Mucosa of rectum (tissue), 2 donors: ENCODE measurements at regions not wholly inside any gene's neighbourhood (a gene's known extent, or its start where the extent isn't known, plus 50 kb on each side); places are given as distances from the start of the nearest gene placed in this dataset.
"Not testable (repeated sequence)": the region's sequence is repeated elsewhere in the genome, so short reads cannot be mapped to it uniquely, and the experiment has no call there.

Source experiments
- H3K27ac ChIP-seq, 2 donors: one replicate each; pipeline ENCODE4 v1.7.0; 2013; ENCODE audit warnings: inconsistent platforms in 2 of 2, low read depth in 2 of 2, low read length in 2 of 2
- H3K27me3 ChIP-seq, 2 donors: one replicate each; pipeline ENCODE4 v1.7.0; 2013; ENCODE audit warnings: low read length in 2 of 2; ENCODE audit not compliant: control insufficient read depth in 2 of 2, insufficient read depth in 2 of 2
- H3K36me3 ChIP-seq, 2 donors: one replicate each; pipeline ENCODE4 v1.7.0; 2013; ENCODE audit warnings: low read length in 2 of 2; ENCODE audit not compliant: control insufficient read depth in 2 of 2, insufficient read depth in 2 of 2
- H3K4me1 ChIP-seq, 2 donors: one replicate each; pipeline ENCODE4 v1.7.0; 2013; ENCODE audit warnings: low read length in 2 of 2, mild to moderate bottlenecking in 1 of 2; ENCODE audit not compliant: control insufficient read depth in 2 of 2, insufficient read depth in 2 of 2
- H3K4me3 ChIP-seq, 2 donors: one replicate each; pipeline ENCODE4 v1.7.0; 2013; ENCODE audit warnings: low read length in 2 of 2
- H3K9ac ChIP-seq, 2 donors: one replicate each; pipeline ENCODE4 v1.7.0; 2013; ENCODE audit warnings: low read length in 2 of 2, low read depth in 1 of 2, mild to moderate bottlenecking in 1 of 2
- H3K9me3 ChIP-seq, 2 donors: one replicate each; pipeline ENCODE4 v1.7.0; 2013; ENCODE audit warnings: low read length in 2 of 2; ENCODE audit not compliant: control insufficient read depth in 2 of 2
- donor health status: healthy.
- donor health status: Normal muscosa, but diverticular disease.

DNA sequence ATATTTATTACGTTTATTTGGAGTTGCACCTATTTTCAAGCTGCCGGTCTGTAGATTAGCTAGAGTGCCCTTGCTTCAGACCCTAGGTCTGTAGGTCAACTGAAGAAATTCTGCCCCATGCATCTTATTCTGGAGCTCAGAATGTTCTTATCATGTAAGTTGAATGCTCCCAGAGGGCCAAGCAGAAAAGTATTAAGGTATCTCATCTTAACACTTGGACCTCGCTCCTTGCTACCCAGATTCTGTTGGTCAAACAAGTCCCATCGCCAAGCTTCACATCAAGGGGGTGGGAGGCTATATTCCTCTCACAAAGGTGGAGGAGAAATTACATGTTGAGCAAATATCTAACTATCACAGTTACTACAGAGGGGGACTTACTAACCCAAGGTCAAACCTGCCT lies 187.7 kb downstream of the C1orf94 start:
- H3K9me3 ChIP-seq: peaks cover 0 to 2% of the 10 kb centered on the region in 2 donors
- no peak overlapping the region for H3K9ac ChIP-seq
- H3K4me1 ChIP-seq: no peaks in the 10 kb centered on the region
- no peaks in the 10 kb centered on the region for H3K27me3 ChIP-seq
- no peak overlapping the region for H3K4me3 ChIP-seq
- H3K36me3 ChIP-seq: no peaks in the 10 kb centered on the region
- H3K27ac ChIP-seq: no peak overlapping the region

- Histone ChIP-seq H3K27ac (no peak overlapping the region), H3K4me3 (no peak overlapping the region), H3K27me3 (no peaks in the 10 kb centered on the region), H3K9ac (no peak overlapping the region), H3K36me3 (no peaks in the 10 kb centered on the region), H3K9me3 (peaks cover 0 to 2% of the 10 kb centered on the region in 2 donors), H3K4me1 (no peaks in the 10 kb centered on the region)
Measured at GRCh38 chr1:34365295-34365694, 188.6 kb downstream of the C1orf94 start.

DNA sequence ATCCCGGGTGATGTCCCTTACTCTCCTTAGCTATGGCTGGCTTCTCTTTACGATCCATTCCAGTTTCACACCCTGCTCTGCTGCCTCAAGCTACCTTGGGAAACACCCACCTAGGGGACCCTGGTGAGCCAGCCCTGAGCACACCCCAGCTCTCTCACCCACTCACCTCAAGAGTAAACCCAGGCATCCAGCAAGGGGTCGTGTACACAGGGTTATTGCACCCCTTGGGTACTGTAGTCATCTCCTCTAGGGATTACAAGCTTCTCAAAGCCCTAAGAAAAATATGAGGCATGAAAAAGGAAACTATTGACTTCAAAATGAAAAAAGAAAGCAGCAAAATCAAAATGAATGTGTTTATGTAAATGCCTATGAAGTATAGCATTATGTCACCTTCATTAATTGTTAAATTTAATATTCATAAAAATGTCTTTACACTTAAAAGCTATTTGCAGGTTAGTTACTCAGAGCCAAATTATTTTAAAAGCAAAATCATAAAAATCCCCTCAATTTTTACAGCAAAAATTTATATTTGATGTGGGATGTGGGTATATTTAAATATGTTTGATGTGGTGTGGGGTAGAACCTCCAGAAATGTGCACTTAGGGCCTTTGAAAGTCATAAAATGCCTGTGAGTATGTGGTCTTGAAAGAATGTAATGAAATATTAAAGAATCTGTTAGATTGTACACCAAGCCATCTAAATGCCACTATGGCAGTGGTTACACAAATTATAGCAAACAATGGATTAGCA lies 190.3 kb downstream of the C1orf94 start:
- peaks cover 0 to 2% of the 10 kb centered on the region in 2 donors for H3K9me3 ChIP-seq
- H3K27ac ChIP-seq: no peak overlapping the region
- H3K27me3 ChIP-seq: peaks cover 0 to 2% of the 10 kb centered on the region in 2 donors
- no peaks in the 10 kb centered on the region for H3K4me1 ChIP-seq
- H3K36me3 ChIP-seq: no peaks in the 10 kb centered on the region
- H3K9ac ChIP-seq: no peak overlapping the region
- H3K4me3 ChIP-seq: no peak overlapping the region

DNA sequence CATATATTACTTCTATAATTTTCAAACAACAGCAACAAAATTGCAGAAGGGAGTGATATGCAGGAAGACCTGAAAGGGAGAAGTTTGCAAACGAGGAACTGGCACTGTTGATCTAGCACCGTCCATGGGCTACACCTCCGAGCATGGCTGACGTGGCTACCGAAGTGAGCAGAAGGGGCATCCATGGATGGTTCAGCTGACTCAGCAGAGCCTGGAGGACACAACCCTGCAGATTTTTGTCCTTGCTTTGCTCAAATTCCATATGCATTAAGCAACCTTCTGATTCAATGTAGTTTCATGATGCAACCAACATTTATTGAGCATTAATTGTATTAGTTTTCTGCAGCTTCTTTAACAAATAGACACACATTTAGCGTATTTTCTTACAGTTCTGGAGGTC lies 191.2 kb downstream of the C1orf94 start:
- H3K4me3 ChIP-seq: no peak overlapping the region
- H3K9me3 ChIP-seq: peaks cover 0 to under 1% of the 10 kb centered on the region in 2 donors
- no peaks in the 10 kb centered on the region for H3K4me1 ChIP-seq
- no peaks in the 10 kb centered on the region for H3K36me3 ChIP-seq
- peaks cover 0 to 2% of the 10 kb centered on the region in 2 donors for H3K27me3 ChIP-seq
- no peak overlapping the region for H3K27ac ChIP-seq
- no peak overlapping the region for H3K9ac ChIP-seq

- no peak overlapping the region for H3K27ac ChIP-seq
- peaks cover 0 to 2% of the 10 kb centered on the region in 2 donors for H3K27me3 ChIP-seq
- H3K4me1 ChIP-seq: no peaks in the 10 kb centered on the region
- no peaks in the 10 kb centered on the region for H3K9me3 ChIP-seq
- no peak overlapping the region for H3K9ac ChIP-seq
- H3K36me3 ChIP-seq: no peaks in the 10 kb centered on the region
- H3K4me3 ChIP-seq: no peak overlapping the region
Measured at GRCh38 chr1:34369701-34370455, 193.2 kb downstream of the C1orf94 start.

DNA sequence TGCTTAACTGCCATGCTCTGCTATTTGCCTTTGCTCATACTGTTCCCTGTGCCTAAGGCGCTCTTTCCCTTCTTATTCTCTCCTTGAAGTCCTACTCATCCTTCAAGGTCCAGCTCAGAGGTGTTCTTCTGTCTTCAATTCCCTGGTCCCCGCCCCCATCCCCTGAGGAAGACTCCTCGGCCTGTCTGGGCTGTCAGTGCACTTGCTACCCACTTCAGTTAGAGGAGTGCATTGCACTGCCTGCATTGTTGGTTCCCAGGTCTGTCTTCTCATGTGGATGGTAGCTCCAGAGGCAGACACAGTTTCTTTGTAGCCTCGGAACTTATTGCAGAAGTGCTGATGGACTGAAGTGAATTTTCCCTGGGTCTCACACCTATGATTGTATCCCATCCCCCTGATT lies 194.0 kb downstream of the C1orf94 start:
- no peaks in the 10 kb centered on the region for H3K4me1 ChIP-seq
- H3K9ac ChIP-seq: no peak overlapping the region
- H3K36me3 ChIP-seq: no peaks in the 10 kb centered on the region
- no peaks in the 10 kb centered on the region for H3K9me3 ChIP-seq
- H3K27ac ChIP-seq: no peak overlapping the region
- no peak overlapping the region for H3K4me3 ChIP-seq
- H3K27me3 ChIP-seq: peaks cover 0 to 2% of the 10 kb centered on the region in 2 donors

GRCh38 chr1:34371179-34371578 lies 194.5 kb downstream of the C1orf94 start:
- not testable (repeated sequence) for H3K9me3 ChIP-seq, H3K27ac ChIP-seq, H3K36me3 ChIP-seq

GRCh38 chr1:34371829-34372532 lies 195.3 kb downstream of the C1orf94 start:
- no peaks in the 10 kb centered on the region for H3K4me1 ChIP-seq
- no peak overlapping the region for H3K9ac ChIP-seq
- peaks cover 0 to 2% of the 10 kb centered on the region in 2 donors for H3K27me3 ChIP-seq
- H3K4me3 ChIP-seq: no peak overlapping the region
- no peaks in the 10 kb centered on the region for H3K9me3 ChIP-seq
- H3K27ac ChIP-seq: no peak overlapping the region
- H3K36me3 ChIP-seq: no peaks in the 10 kb centered on the region

More at GRCh38 chr1:34371179-34371578, 194.5 kb downstream of the C1orf94 start:
- not testable (repeated sequence) for H3K4me1 ChIP-seq, H3K9ac ChIP-seq, H3K27me3 ChIP-seq, H3K4me3 ChIP-seq

- peaks cover 0 to 2% of the 10 kb centered on the region in 2 donors for H3K27me3 ChIP-seq
- H3K4me1 ChIP-seq: no peaks in the 10 kb centered on the region
- no peak overlapping the region for H3K9ac ChIP-seq
- no peak overlapping the region for H3K27ac ChIP-seq
- no peaks in the 10 kb centered on the region for H3K36me3 ChIP-seq
- H3K4me3 ChIP-seq: no peak overlapping the region
- H3K9me3 ChIP-seq: no peaks in the 10 kb centered on the region
Measured at GRCh38 chr1:34372891-34373290, 196.2 kb downstream of the C1orf94 start.

DNA sequence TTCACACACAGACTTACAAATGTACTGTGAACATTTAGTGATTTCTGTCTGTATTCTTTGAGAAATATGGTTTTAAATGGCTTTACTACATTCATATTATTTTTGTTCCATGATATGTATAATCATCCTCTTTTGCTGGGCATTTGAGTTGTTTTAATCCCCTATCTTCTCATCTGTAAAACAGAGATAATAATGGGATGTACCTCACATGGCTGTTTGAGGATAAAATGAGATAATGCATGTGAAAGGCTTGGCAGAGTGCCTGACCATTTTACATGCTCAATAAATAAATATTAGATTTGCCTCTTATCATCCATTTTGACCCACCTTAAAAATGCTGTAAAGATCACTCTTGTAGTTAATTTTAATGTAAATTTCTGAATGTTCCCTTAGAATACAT lies 197.2 kb downstream of the C1orf94 start:
- no peaks in the 10 kb centered on the region for H3K4me1 ChIP-seq
- H3K4me3 ChIP-seq: no peak overlapping the region
- H3K27ac ChIP-seq: no peak overlapping the region
- H3K36me3 ChIP-seq: no peaks in the 10 kb centered on the region
- H3K9me3 ChIP-seq: no peaks in the 10 kb centered on the region
- peaks cover 0 to 2% of the 10 kb centered on the region in 2 donors for H3K27me3 ChIP-seq
- no peak overlapping the region for H3K9ac ChIP-seq
